DND-41 (cell line): ENCODE measurements at regions not wholly inside any gene's neighbourhood (a gene's known extent, or its start where the extent isn't known, plus 50 kb on each side); places are given as distances from the start of the nearest gene placed in this dataset.

Experiments used
- EZH2 ChIP-seq: IDR thresholded peaks from 3 replicates; pipeline ENCODE4 v1.6.1; 2012; ENCODE audit warnings: borderline replicate concordance, low read depth, mild to moderate bottlenecking, moderate library complexity, low read length, inconsistent platforms; ENCODE audit not compliant: severe bottlenecking
- TF ChIP-seq, protein P1 (sequence below): IDR thresholded peaks from 2 replicates; pipeline ENCODE4 v1.5.1; 2012; ENCODE audit warnings: borderline replicate concordance, low read length, moderate library complexity, mild to moderate bottlenecking; ENCODE audit not compliant: poor library complexity, severe bottlenecking; ENCODE audit errors: extremely low read depth

DNA sequence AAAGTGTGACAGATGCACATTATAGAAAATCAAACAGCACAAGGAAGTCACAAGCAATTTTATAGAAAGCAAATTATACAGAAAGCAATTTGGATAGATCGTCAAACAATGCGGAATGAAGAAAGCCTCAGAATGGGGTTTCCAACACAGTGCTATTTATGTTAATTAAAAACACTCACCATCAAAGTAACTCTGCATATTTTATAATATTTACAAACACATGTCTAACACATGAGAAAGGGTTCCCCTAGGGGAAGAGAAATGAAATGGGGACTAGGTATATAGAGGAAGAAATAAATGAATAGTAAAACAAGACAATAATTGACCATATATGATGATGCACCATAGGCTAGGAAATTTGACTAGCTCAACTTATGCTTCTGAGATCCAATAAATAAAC lies 171.2 kb upstream of the XYLT1 start:
- TF ChIP-seq, protein P1, sequence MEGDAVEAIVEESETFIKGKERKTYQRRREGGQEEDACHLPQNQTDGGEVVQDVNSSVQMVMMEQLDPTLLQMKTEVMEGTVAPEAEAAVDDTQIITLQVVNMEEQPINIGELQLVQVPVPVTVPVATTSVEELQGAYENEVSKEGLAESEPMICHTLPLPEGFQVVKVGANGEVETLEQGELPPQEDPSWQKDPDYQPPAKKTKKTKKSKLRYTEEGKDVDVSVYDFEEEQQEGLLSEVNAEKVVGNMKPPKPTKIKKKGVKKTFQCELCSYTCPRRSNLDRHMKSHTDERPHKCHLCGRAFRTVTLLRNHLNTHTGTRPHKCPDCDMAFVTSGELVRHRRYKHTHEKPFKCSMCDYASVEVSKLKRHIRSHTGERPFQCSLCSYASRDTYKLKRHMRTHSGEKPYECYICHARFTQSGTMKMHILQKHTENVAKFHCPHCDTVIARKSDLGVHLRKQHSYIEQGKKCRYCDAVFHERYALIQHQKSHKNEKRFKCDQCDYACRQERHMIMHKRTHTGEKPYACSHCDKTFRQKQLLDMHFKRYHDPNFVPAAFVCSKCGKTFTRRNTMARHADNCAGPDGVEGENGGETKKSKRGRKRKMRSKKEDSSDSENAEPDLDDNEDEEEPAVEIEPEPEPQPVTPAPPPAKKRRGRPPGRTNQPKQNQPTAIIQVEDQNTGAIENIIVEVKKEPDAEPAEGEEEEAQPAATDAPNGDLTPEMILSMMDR, result no peak
- no peak for TF ChIP-seq EZH2
